CD4-positive, alpha-beta T cell treated with Interleukin-21 for 1 hour (primary cell): ENCODE measurements at regions not wholly inside any gene's neighbourhood (a gene's known extent, or its start where the extent isn't known, plus 50 kb on each side); places are given as distances from the start of the nearest gene placed in this dataset.
"Not testable (repeated sequence)": the region's sequence is repeated elsewhere in the genome, so short reads cannot be mapped to it uniquely, and the experiment has no call there.

ENCODE experiments used
- DNase-seq: peaks from one replicate; pipeline ENCODE4 v3.0.0-alpha.2; 2020

- no peak for DNase-seq
These were observed 791.5 kb upstream of the MGAT4C start for GRCh38 chr12:87047691-87048090.

DNA sequence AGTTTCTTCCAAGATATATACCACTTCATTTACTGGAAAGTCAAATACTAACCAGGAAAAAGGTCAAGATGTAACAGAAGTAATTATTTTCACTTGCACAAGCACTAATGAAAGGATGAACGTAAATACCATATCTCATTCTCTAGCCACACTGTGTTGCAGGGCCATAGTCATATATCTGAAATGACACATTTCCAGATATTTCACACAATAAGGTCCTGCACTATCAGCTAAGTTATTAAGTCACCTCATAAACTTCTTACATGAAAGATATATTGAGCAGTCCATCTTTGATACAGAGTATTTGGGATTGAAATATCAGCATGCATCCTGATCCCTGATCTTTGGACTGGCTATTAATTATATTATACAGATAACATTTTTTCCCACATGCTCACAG, 783.3 kb upstream of the MGAT4C start:
- no peak for DNase-seq

GRCh38 chr12:87038098-87038497, 781.9 kb upstream of the MGAT4C start:
- no peak for DNase-seq

DNA sequence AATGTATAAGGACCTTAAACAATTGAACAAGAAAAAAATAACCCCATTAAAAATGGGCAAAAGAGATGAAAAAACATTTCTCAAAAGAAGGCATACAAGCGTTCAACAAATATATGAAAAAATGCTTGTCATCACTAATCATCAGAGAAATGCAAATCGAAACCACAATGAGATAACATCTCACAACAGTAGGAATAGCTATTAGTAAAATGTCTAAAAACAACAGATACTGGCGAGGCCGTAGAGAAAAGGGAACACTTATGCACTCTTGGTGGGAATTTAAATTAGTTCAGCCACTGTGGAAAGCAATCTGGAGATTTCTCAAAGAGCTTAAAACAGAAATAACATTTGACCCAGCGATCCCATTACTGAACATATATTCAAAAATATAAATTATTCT, 769.8 kb upstream of the MGAT4C start:
- DNase-seq, result no peak

- DNase-seq, result no peak
These were observed 765.2 kb upstream of the MGAT4C start for GRCh38 chr12:87021400-87021799.

GRCh38 chr12:87020071-87020470, 763.9 kb upstream of the MGAT4C start:
- no peak for DNase-seq

GRCh38 chr12:87015352-87015751, 759.2 kb upstream of the MGAT4C start:
- DNase-seq, result no peak

DNA sequence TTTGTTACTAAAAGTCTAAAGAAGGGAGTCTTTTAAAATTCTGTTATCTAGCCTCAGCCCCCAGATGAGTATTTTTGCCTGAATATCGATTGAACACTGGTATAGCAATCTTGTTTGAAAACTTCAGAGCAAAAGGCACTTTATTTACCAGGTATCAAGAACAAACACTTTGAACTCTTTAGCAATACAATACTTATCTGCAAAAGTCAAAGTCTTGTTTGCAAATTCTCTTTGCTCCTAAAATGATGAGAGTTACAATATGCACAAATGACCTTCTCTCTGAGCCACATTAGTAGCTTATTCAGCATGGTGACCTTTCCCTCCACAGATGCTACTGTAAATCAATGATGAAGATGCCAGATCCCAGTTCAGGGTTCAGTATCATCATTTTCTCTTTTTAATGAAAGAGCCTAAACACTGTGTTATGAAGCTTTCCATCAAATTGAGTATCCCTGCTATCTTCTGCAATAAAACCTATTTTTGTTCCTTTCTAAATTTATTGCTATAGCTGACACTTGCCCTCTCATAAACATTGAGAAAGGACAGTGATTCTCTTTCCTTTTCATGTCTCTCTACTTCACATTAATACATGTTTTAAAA, 752.7 kb upstream of the MGAT4C start:
- no peak for DNase-seq

- no peak for DNase-seq
These were observed 744.9 kb upstream of the MGAT4C start for GRCh38 chr12:87001102-87001501.

- DNase-seq, result no peak
These were observed 729.1 kb upstream of the MGAT4C start for GRCh38 chr12:86985298-86985697.

DNA sequence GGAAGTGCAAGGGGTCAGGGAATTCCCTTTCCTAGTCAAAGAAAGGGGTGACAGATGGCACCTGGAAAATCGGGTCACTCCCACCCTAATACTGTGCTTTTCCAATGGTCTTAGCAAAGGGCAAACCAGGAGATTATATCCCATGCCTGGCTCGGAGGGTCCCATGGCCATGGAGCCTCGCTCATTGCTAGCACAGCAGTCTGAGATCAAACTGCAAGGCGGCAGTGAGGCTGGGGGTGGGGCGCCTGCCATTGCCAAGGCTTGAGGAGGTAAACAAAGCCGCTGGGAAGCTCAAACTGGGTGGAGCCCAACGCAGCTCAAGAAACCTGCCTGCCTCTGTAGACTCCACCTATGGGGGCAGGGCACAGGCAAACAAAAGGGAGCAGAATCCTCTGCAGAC, 714.4 kb upstream of the MGAT4C start:
- DNase-seq, result not testable (repeated sequence)

DNA sequence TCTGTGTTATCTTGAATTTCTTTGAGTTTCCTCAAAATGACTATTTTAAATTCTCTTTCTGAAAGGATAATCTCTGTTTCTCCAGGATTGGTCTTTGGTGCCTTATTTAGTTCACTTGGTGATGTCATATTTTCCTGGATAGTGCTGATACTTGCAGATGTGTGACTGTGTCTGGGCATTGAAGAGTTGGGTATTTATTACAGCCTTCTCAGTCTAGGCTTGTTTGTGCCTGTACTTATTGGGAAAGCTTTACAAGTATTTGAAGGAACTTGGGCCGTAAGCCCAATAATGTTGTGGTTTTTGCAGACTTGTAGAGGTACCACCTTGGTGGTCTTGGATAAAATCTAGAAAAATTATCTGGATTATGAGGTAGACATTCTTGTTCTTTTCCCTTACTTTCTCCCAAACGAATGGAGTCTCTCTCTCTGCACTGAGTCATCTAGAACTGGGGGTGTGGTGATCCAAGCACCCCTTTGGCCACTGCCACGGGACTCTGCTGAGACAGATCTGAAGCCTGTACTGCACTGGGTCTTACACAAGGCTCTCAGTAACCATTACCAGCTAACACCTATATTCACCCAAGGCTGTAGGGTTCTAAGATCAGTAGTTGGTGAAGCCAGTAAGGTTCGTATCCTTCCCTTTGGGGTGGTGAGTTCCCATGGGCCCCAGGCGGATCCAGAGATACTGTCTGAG, 703.7 kb upstream of the MGAT4C start:
- no peak for DNase-seq

- no peak for DNase-seq
These were observed 694.3 kb upstream of the MGAT4C start for GRCh38 chr12:86950444-86950843.

DNA sequence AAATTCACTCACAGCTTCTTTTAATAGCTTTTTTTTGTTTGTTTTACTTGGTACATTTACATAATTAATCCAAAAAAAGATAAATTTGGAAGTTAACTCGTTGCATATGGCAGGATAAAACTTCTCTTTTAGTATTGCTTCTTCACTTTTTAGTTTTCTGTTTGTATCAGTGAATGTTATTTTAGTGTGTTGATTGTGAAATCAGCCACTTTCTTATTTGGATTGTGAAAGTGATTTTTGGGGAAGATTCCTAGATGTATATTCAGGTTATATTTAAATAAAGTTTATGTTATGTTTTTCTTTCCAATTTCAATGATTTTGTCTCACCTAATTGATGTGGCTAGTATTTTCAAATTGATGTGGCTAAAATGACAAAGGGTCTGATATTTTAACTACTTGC, 693.9 kb upstream of the MGAT4C start:
- DNase-seq, result no peak

DNA sequence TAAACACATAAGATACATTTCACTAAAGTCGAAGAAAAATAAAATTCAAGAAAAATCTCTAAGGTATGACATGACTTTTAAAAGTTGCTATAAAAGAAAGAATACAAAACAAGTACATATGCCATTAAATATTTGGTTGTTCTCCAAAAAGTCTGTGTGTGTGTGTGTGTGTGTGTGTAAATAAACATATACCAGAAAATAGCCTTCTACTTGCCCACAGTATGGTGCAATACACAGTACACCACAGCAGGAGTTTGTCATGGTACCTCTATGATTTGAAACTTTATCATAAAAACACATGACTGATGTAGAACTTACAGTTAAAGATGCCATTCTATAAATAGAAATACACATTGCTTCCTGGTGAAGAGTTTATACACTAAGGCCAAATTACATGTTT, 692.7 kb upstream of the MGAT4C start:
- DNase-seq, result no peak

GRCh38 chr12:86945685-86946196, 689.5 kb upstream of the MGAT4C start:
- DNase-seq, result no peak

DNA sequence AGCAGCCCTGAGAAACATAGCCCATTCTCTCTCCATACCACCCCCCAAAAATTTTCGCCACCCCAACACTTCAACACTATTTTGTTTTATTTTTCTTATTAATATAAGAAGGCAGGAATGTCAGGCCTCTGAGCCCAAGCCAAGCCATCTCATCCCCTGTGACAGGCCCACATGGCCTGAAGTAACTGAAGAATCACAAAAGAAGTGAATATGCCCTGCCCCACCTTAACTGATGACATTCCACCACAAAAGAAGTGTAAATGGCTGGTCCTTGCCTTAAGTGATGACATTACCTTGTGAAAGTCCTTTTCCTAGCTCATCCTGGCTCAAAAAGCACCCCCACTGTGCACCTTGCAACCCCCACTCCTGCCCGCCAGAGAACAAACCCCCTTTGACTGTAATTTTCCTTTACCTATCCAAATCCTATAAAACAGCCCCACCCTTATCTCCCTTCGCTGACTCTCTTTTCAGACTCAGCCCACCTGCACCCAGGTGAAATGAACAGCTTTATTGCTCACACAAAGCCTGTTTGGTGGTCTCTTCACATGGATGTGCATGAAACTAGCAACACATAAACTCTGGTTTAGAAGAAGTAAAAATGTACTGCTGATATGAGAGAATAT, 688.1 kb upstream of the MGAT4C start:
- DNase-seq, result not testable (repeated sequence)

DNA sequence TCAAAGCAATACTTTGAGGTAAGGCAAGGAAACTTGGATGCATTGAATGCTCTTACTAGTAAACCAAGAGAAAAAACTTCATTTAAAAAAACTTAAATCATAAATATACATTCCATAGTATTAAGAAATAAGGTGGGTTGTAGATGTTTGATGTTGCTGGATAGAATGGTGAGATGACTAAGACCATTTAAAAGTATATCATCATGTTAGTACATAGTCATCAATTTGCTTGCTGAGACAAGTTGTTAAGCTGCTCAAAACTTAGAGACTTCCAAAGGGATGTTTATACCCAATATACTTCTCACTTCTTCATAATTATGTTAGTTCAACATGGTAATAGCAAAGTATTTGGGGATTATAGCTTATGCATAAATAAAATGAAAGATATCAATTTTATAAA, 675.5 kb upstream of the MGAT4C start:
- DNase-seq, result no peak

- DNase-seq, result no peak
These were observed 673.8 kb upstream of the MGAT4C start for GRCh38 chr12:86929962-86930361.

- DNase-seq, result no peak
These were observed 660.9 kb upstream of the MGAT4C start for GRCh38 chr12:86917121-86917520.

DNA sequence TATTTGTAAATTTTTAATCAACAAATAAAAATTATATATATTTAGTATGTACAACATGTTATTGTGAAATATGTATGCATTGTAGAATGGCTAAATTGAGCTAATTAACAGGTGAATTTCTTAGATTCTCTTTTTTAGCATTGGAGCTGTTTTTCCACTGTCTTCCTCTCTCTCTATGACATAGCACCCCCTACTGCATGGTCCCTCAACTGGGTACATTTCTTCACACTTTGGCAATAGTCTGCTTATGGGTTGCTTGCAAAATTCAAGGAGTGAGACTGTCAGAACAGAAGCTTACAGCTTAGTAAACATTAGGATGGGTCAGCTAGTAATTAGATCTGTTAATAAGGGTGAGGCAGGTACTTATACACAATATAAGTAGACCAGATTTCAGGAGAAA, 658.5 kb upstream of the MGAT4C start:
- DNase-seq, result no peak

- no peak for DNase-seq
These were observed 655.8 kb upstream of the MGAT4C start for GRCh38 chr12:86911973-86912372.

DNA sequence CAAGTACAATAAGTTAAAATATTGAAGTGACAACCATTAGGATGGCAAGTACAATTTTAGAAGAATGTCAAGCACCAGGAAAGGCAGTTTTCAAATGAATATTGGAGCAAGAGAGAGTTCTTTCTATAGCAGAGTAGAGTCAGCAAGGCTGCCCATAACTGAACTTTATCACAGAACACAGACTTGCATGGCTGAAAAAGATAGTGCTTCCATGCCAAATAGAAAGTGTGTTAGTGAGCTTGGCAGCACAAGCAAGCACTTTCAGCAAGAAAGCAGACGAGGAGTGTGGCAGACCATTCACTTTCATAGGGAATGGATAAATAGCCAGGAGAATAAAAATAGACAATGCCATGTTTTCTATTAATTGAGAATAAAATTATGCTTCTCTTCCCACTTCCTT, 647.0 kb upstream of the MGAT4C start:
- no peak for DNase-seq

GRCh38 chr12:86860776-86861175, 604.6 kb upstream of the MGAT4C start:
- no peak for DNase-seq
